ENCODE measurements at regions not wholly inside any gene's neighbourhood (a gene's known extent, or its start where the extent isn't known, plus 50 kb on each side); places are given as distances from the start of the nearest gene placed in this dataset.

DNA sequence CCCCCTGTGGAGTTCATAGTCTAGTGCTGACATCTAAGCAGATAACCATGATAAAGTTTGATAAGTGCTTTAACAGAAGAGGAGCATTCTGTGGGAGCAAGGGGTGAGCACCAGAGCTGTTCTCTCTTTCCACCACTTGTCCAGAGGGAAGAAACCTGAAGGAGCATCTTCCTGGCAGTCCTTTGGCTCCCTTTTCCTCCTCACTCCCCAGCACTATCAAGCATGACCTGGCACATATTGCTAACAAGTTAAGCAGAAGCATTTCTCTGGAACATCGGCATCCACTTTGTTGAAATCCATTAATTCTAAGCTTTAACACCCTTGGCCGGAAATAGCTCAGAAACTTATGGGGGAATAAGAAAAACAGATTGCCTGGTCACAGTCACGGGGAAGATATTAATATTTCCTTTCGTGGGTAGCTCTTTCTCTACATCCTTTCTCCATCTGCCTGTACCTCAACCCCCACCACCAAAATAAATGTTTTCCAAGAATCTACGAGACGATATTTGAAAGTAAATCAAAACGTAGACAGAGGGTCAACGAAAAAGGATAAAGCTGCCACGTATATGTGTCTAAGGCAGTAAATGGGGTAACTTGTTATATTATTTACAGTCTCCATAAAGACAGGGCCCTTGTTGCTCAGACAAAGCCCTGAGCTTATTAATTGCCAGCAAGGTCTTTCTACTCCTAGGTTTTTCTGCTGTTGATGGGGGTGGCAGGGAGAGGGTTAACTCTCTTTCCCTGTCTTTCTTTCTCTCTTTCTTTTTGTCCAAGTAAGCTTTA lies 351.4 kb downstream of the NUF2 start:
- Histone ChIP-seq H3K9me3 (ENCODE audit: low read depth, low read length) (no peaks in the 10 kb centered on the region), H3K4me3 (ENCODE audit: insufficient read depth, low read length) (no peak overlapping the region), H3K27me3 (ENCODE audit: insufficient read depth, low read length) (no peaks in the 10 kb centered on the region), H3K27ac (ENCODE audit: low read depth, low read length) (no peak overlapping the region), H3K36me3 (ENCODE audit: insufficient read depth, low read length) (no peaks in the 10 kb centered on the region), H3K79me2 (ENCODE audit: insufficient read depth, low read length) (no peaks in the 10 kb centered on the region), H3K4me2 (ENCODE audit: insufficient read depth, low read length) (no peak overlapping the region), H2AFZ (ENCODE audit: low read length) (no peak overlapping the region), H3K4me1 (ENCODE audit: insufficient read depth, low read length) (no peaks in the 10 kb centered on the region), H4K20me1 (ENCODE audit: insufficient read depth, low read length) (no peaks in the 10 kb centered on the region)
- TF ChIP-seq, protein P1, sequence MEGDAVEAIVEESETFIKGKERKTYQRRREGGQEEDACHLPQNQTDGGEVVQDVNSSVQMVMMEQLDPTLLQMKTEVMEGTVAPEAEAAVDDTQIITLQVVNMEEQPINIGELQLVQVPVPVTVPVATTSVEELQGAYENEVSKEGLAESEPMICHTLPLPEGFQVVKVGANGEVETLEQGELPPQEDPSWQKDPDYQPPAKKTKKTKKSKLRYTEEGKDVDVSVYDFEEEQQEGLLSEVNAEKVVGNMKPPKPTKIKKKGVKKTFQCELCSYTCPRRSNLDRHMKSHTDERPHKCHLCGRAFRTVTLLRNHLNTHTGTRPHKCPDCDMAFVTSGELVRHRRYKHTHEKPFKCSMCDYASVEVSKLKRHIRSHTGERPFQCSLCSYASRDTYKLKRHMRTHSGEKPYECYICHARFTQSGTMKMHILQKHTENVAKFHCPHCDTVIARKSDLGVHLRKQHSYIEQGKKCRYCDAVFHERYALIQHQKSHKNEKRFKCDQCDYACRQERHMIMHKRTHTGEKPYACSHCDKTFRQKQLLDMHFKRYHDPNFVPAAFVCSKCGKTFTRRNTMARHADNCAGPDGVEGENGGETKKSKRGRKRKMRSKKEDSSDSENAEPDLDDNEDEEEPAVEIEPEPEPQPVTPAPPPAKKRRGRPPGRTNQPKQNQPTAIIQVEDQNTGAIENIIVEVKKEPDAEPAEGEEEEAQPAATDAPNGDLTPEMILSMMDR (IDR thresholded peaks at IDR 0.05; ENCODE audit: extremely low read depth, low read depth, low read length) = no peak
- no peak for DNase-seq (ENCODE audit: insufficient read length, low spot score, missing footprints)

DNA sequence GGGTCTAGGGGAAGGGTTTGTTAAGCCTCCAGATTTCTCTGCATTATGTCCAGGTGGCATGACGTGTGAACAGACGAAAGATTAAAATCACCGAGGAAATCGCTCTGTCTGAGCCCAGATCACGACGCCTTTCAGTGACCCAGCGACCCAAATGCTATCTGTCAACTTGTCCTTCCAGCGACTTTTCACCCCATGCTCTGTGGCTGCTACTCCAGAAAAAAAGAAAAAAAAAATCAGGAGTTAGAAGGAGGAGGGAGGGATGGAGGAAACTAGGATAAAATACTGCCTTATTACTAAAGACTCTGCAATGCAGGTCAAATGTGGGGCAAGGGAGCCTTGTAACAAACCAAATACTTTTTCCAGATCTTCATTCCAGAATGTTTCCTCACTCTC lies 352.0 kb downstream of the NUF2 start:
- Histone ChIP-seq H3K4me3 (ENCODE audit: insufficient read depth, low read length) (no peak overlapping the region), H3K27me3 (ENCODE audit: insufficient read depth, low read length) (no peaks in the 10 kb centered on the region), H3K9me3 (ENCODE audit: low read depth, low read length) (no peaks in the 10 kb centered on the region), H3K27ac (ENCODE audit: low read depth, low read length) (no peak overlapping the region), H3K4me2 (ENCODE audit: insufficient read depth, low read length) (no peak overlapping the region), H4K20me1 (ENCODE audit: insufficient read depth, low read length) (no peaks in the 10 kb centered on the region), H3K4me1 (ENCODE audit: insufficient read depth, low read length) (no peaks in the 10 kb centered on the region), H3K36me3 (ENCODE audit: insufficient read depth, low read length) (no peaks in the 10 kb centered on the region), H2AFZ (ENCODE audit: low read length) (no peak overlapping the region), H3K79me2 (ENCODE audit: insufficient read depth, low read length) (no peaks in the 10 kb centered on the region)
- TF ChIP-seq, protein P1 (IDR thresholded peaks at IDR 0.05; ENCODE audit: extremely low read depth, low read depth, low read length) = no peak
- no peak for DNase-seq (ENCODE audit: insufficient read length, low spot score, missing footprints)

DNA sequence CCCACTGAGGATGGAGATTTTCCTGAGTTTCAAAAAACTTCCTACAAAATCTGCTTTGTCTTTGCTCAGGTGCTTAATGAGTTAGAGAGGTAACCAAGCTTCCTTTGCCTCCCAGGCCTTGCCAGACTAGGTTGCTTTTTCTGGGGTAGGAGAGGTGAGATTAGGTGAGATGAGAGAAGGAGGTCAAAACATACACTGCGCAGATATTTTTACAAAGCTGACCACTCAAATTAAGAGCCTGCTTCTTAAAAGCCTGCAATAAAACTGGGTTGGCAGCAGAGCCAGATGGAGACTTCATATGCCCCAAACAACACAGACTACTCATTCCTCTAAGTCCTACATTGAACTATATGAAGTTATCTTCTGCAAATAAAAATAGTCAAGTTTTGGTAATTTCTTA lies 352.5 kb downstream of the NUF2 start:
- no peaks in the 10 kb centered on the region for H3K9me3 ChIP-seq (ENCODE audit: low read depth, low read length)
- no peak overlapping the region for H3K4me2 ChIP-seq (ENCODE audit: insufficient read depth, low read length)
- H3K36me3 ChIP-seq (ENCODE audit: insufficient read depth, low read length) = no peaks in the 10 kb centered on the region
- no peaks in the 10 kb centered on the region for H4K20me1 ChIP-seq (ENCODE audit: insufficient read depth, low read length)
- no peak for DNase-seq (ENCODE audit: insufficient read length, low spot score, missing footprints)
- H3K4me1 ChIP-seq (ENCODE audit: insufficient read depth, low read length) = no peaks in the 10 kb centered on the region
- H3K4me3 ChIP-seq (ENCODE audit: insufficient read depth, low read length) = no peak overlapping the region
- TF ChIP-seq, protein P1 (IDR thresholded peaks at IDR 0.05; ENCODE audit: extremely low read depth, low read depth, low read length) = no peak
- no peaks in the 10 kb centered on the region for H3K27me3 ChIP-seq (ENCODE audit: insufficient read depth, low read length)
- no peak overlapping the region for H3K27ac ChIP-seq (ENCODE audit: low read depth, low read length)
- H2AFZ ChIP-seq (ENCODE audit: low read length) = no peak overlapping the region
- H3K79me2 ChIP-seq (ENCODE audit: insufficient read depth, low read length) = no peaks in the 10 kb centered on the region

DNA sequence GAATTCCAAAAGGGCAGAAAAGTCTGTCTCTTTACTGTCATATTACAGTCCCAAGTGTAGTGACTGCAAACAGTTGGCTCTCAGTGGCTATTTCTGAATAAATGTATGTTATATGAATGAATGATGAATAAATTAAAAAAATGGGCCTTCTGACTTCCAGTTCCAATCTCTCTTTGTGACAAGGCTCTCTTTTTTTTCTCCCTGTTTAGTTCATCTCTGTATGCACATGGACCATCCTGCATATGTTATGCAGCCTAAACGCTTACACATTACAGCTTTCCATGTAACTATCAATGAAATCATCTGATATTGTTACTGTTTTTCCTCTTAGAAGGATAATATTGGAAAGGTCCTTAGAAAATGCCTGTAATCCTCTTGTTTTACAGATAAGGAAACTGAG lies 363.0 kb downstream of the NUF2 start:
- Histone ChIP-seq H2AFZ (ENCODE audit: low read length) (no peak overlapping the region), H3K4me1 (ENCODE audit: insufficient read depth, low read length) (no peaks in the 10 kb centered on the region), H3K4me2 (ENCODE audit: insufficient read depth, low read length) (no peak overlapping the region), H3K9me3 (ENCODE audit: low read depth, low read length) (peaks cover 2% of the 10 kb centered on the region), H3K36me3 (ENCODE audit: insufficient read depth, low read length) (no peaks in the 10 kb centered on the region), H4K20me1 (ENCODE audit: insufficient read depth, low read length) (no peaks in the 10 kb centered on the region), H3K27me3 (ENCODE audit: insufficient read depth, low read length) (no peaks in the 10 kb centered on the region), H3K79me2 (ENCODE audit: insufficient read depth, low read length) (no peaks in the 10 kb centered on the region), H3K4me3 (ENCODE audit: insufficient read depth, low read length) (no peak overlapping the region), H3K27ac (ENCODE audit: low read depth, low read length) (no peak overlapping the region)
- DNase-seq (ENCODE audit: insufficient read length, low spot score, missing footprints) = no peak
- TF ChIP-seq, protein P1 (IDR thresholded peaks at IDR 0.05; ENCODE audit: extremely low read depth, low read depth, low read length) = no peak
